A673 (cell line): ENCODE measurements at regions not wholly inside any gene's neighbourhood (a gene's known extent, or its start where the extent isn't known, plus 50 kb on each side); places are given as distances from the start of the nearest gene placed in this dataset.

ENCODE experiments used
- BruUV-seq: library from RNA; stranded (reverse); fragments of 400-500 nt; replicated peaks from 2 replicates; lab custom pipeline; 2021; lab: Mats Ljungman, UMichigan
- CTCF ChIA-PET: fragments of 300-600 bp; sonication (Branson Sonifier 250); formaldehyde crosslinking; loops from one replicate; lab custom pipeline; 2022; ENCODE audit warnings: antibody characterized with exemption; lab: Charles Lee
- POLR2A ChIA-PET: fragments of 300-600 bp; sonication (Branson Sonifier 250); formaldehyde crosslinking; loops from one replicate; lab custom pipeline; 2022; ENCODE audit warnings: antibody characterized with exemption; ENCODE audit not compliant: low non-redundant PET; lab: Charles Lee
- DNase-seq: peaks from one replicate; pipeline ENCODE4 v3.0.0-alpha.2; 2015; ENCODE audit warnings: low spot score
- H3K27ac ChIP-seq: fragments of 200-600 bp; sonication (generic); 2 replicates; pipeline ENCODE4 v1.5.1; 2016; ENCODE audit warnings: mixed run types, low read depth, mild to moderate bottlenecking, mixed read lengths, antibody characterized with exemption, low read length; ENCODE audit not compliant: poor library complexity, severe bottlenecking
- H3K27me3 ChIP-seq: fragments of 200-600 bp; sonication (generic); replicated peaks from 2 replicates; pipeline ENCODE4 v1.6.1; 2017; ENCODE audit warnings: mixed run types, low read depth, mild to moderate bottlenecking, mixed read lengths, antibody characterized with exemption, low read length; ENCODE audit not compliant: insufficient read depth, poor library complexity
- H3K36me3 ChIP-seq: fragments of 200-600 bp; sonication (generic); 2 replicates; pipeline ENCODE4 v1.6.1; 2016; ENCODE audit warnings: mixed run types, mild to moderate bottlenecking, mixed read lengths, antibody characterized with exemption, low read length; ENCODE audit not compliant: insufficient read depth, poor library complexity, severe bottlenecking
- H3K4me1 ChIP-seq: fragments of 200-600 bp; sonication (generic); 2 replicates; pipeline ENCODE4 v1.6.1; 2017; ENCODE audit warnings: mixed run types, mild to moderate bottlenecking, mixed read lengths, antibody characterized with exemption, low read length; ENCODE audit not compliant: insufficient read depth, poor library complexity, severe bottlenecking
- H3K4me3 ChIP-seq: fragments of 200-600 bp; sonication (generic); 2 replicates; pipeline ENCODE4 v1.5.1; 2016; ENCODE audit warnings: low read depth, mixed run types, mild to moderate bottlenecking, mixed read lengths, low read length; ENCODE audit not compliant: poor library complexity, severe bottlenecking
- H3K9me3 ChIP-seq: fragments of 200-600 bp; sonication (generic); 2 replicates; pipeline ENCODE4 v1.6.1; 2016; ENCODE audit warnings: mixed run types, low read depth, mild to moderate bottlenecking, mixed read lengths, antibody characterized with exemption, low read length; ENCODE audit not compliant: poor library complexity, severe bottlenecking
- EZH2 ChIP-seq: fragments of 200-600 bp; sonication (generic); IDR thresholded peaks from 2 replicates; pipeline ENCODE4 v1.6.1; 2017; ENCODE audit warnings: borderline replicate concordance, low read depth, mild to moderate bottlenecking, mixed read lengths, antibody characterized with exemption, low read length; ENCODE audit not compliant: poor library complexity, severe bottlenecking
- intact Hi-C: fragments of 100-400 bp; cut with micrococcal nuclease; formaldehyde crosslinking; loops from one replicate; pipeline ENCODE4 v1.10.0; 2022; ENCODE audit not compliant: unreplicated experiment
- TF ChIP-seq, protein P1 (sequence below): fragments of 300-800, 200-600 bp; sonication (generic); conservative IDR thresholded peaks from 2 replicates; pipeline ENCODE4 v1.5.1; 2017; ENCODE audit warnings: low read depth, mild to moderate bottlenecking, antibody characterized with exemption, low read length, moderate library complexity, mixed read lengths

DNA sequence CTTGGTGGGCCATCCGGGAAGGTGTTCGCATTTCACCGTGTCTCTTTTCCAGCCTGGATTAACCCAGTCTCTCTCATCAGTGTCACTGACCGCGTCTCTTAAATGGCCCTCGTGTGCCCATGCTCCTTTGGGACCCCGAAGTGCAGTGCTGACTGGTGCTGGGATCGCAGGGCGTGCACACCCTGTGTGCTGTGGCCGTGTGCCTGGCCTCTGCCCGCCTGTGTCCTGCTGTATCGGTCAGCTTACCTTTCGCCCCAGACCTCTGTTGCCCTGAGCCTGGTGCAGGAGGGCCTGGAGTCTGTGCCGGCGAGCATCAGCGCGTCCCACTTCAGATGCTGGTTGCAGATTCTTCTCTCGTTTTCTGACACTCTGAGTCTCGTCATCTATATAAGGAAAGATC lies 68.3 kb upstream of the HGFAC start:
- ChIA-PET POLR2A (no interaction called here), CTCF (no interaction called here)
- Histone ChIP-seq H3K27ac (no peak overlapping the region), H3K4me1 (peaks cover 32% of the 10 kb centered on the region), H3K36me3 (peaks cover 10% of the 10 kb centered on the region), H3K9me3 (peaks cover 5% of the 10 kb centered on the region), H3K4me3 (no peak overlapping the region), H3K27me3 (no peaks in the 10 kb centered on the region)
- TF ChIP-seq, protein P1, sequence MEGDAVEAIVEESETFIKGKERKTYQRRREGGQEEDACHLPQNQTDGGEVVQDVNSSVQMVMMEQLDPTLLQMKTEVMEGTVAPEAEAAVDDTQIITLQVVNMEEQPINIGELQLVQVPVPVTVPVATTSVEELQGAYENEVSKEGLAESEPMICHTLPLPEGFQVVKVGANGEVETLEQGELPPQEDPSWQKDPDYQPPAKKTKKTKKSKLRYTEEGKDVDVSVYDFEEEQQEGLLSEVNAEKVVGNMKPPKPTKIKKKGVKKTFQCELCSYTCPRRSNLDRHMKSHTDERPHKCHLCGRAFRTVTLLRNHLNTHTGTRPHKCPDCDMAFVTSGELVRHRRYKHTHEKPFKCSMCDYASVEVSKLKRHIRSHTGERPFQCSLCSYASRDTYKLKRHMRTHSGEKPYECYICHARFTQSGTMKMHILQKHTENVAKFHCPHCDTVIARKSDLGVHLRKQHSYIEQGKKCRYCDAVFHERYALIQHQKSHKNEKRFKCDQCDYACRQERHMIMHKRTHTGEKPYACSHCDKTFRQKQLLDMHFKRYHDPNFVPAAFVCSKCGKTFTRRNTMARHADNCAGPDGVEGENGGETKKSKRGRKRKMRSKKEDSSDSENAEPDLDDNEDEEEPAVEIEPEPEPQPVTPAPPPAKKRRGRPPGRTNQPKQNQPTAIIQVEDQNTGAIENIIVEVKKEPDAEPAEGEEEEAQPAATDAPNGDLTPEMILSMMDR, result no peak
- no peak for TF ChIP-seq EZH2
- intact Hi-C loops, result no loop called here
- BruUV-seq, result no TSS peak
- DNase-seq, result no peak

DNA sequence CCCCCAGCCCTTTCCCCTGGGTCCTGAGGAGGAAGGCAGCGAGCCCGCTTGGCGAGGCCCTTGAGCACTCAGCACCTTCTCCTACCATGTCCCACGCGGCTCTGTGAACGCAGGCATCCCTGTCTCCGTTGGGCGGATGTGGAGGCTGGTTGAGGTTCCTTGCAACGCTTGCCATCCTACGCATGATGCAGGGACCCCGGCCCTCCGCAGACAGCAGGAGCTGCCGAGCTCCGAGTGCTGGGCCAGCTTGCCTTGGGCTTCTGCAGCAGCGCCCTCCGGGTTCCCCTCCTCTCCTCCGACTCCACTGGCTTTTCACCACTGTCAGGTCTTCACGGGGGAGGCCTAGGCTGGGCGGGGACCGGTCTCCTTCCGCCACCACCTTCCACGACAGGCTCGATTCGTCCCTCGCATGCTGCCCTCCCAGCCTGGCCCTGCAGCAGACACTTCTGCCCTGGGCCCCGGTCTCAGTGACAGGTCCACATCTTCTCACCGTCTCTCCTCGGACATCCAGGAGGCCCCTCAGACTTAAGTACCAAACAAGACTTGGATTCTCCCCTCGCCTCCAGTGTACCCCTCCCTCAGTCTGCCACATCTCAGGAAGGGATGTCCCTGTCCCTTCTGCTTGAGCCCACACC lies 67.6 kb upstream of the HGFAC start:
- Histone ChIP-seq H3K27ac (no peak overlapping the region), H3K36me3 (peaks cover 15% of the 10 kb centered on the region), H3K4me1 (peaks cover 25% of the 10 kb centered on the region), H3K27me3 (no peaks in the 10 kb centered on the region), H3K4me3 (no peak overlapping the region), H3K9me3 (peaks cover 11% of the 10 kb centered on the region)
- ChIA-PET POLR2A (no interaction called here), CTCF (no interaction called here)
- no TSS peak for BruUV-seq
- DNase-seq, result no peak
- intact Hi-C loops, result no loop called here
- TF ChIP-seq, protein P1, result no peak
- TF ChIP-seq EZH2, result no peak

DNA sequence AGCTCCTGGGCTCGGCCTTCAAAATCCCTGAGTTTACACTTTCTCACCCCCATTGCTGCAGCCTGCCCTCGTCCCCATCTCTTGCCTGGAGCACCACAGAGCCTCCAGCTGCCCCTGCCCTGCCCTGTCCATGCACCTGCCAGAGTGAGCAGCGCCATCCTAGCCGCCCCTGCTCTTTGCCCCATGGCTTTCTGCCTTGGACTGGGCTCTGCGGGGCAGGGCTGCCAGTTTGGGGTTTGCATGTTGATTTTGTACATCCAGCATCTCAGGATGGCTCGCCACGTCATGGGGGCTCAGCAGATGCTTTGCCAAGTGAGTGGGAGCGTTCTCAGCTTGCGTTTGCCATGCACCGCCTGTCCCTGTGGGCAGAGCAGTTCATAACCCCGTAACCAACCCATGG lies 67.1 kb upstream of the HGFAC start:
- TF ChIP-seq EZH2, result no peak
- TF ChIP-seq, protein P1, result no peak
- Histone ChIP-seq H3K27ac (no peak overlapping the region), H3K9me3 (peaks cover 13% of the 10 kb centered on the region), H3K27me3 (no peaks in the 10 kb centered on the region), H3K4me1 (peaks cover 20% of the 10 kb centered on the region), H3K36me3 (peaks cover 17% of the 10 kb centered on the region), H3K4me3 (no peak overlapping the region)
- BruUV-seq, result no TSS peak
- DNase-seq, result no peak
- ChIA-PET CTCF (no interaction called here), POLR2A (no interaction called here)
- intact Hi-C loops, result no loop called here
